Ramos (cell line): ENCODE measurements at regions not wholly inside any gene's neighbourhood (a gene's known extent, or its start where the extent isn't known, plus 50 kb on each side); places are given as distances from the start of the nearest gene placed in this dataset.

ENCODE experiments used
- in situ Hi-C: fragments of 300-500 bp; cut with MboI; formaldehyde crosslinking; loops from one replicate; pipeline ENCODE4 v1.14.3; 2022; ENCODE audit warnings: low sequenced_read_pairs; ENCODE audit not compliant: unreplicated experiment

DNA sequence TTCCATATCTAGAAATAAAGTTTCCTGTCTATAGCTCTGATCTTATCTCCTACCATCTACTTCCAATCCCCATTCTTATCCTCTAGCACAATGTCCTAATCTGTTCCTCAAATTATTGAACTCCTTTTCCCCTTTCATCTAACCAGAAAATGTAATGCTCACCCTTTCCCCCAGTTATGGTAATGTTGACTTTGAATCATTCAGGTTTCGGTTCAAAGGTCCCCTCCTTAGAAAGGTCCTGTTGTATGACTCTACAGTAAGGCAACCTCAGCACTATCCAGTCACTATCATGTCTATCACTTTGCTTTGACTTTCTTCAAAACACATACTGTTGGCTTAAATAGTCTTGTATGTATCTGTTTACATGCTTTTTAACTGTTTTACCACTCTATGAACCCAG lies 264.2 kb upstream of the PCDH15 start:
- in situ Hi-C loops, result no loop called here

DNA sequence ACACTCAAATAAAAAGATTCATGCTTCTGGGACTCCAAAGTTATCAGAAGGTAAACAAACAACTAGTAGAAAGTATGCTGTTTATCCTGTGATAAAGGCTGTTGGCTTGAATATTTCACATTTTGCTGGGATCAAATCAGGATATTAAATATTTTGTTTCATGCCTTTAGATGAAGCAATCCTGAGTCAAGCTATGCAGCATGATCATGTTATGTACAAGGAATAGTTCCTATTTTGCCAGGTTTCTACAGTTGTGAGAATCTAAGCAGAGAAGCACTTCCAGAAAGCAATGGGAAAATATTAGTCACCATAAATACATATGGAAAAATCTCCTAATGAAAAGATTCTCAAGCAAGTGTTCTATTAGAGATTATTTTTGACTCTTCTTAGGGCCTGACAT lies 262.8 kb upstream of the PCDH15 start:
- in situ Hi-C loops, result no loop called here

DNA sequence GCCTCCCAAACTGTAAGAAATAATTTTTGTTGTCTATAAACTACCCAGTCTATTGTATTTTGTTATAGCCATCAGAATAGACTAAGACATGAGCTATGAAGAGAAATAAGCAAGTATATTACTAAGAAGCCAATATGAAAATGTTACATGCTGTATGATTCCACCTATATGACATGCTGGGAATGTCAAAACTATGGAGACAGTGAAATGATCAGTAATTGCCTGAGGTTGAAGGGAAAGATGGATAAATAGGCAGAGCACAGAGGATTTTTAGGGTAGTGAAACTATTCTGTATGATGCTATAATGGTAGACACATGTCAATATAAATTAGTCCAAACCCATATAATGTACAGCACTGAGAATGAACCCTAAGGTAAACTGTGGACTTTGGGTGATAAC lies 261.3 kb upstream of the PCDH15 start:
- in situ Hi-C loops, result no loop called here

DNA sequence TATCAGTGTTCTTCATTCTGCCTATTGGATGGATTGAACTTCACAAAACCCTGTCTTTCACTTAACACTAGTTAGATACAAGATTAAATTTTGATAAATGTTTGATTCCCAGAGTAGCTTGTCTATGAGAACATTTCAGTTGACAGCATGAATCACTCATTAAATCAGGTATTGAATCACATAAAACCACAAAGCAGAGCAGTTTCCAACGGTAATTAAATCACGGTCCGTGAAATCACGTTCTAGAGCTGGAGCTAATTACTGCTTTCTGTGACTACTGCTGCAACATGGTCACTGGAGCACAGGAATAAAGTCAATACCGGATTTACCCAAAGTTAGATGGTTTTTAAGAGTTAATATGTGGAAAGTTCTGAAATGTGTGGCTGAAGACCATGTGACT lies 257.8 kb upstream of the PCDH15 start:
- in situ Hi-C loops, result no loop called here

DNA sequence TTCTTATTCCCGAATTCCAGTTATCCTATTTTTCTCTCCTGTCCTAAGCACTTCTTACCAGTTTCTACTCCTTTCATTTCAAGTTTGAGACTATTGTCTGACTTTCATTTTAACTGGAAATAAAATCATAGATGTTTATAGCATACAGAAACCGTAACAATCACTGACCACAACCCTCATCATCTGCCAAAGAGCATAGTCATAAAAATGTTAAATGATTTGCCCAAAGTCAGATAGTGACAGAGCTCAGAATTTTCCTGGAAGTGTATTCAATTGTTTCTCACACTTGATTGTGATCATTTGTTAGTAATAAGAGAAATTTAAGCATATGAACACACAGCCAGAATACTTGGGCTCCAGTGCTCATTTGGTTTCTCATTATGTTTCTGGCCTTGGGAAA lies 250.5 kb upstream of the PCDH15 start:
- in situ Hi-C loops, result no loop called here

DNA sequence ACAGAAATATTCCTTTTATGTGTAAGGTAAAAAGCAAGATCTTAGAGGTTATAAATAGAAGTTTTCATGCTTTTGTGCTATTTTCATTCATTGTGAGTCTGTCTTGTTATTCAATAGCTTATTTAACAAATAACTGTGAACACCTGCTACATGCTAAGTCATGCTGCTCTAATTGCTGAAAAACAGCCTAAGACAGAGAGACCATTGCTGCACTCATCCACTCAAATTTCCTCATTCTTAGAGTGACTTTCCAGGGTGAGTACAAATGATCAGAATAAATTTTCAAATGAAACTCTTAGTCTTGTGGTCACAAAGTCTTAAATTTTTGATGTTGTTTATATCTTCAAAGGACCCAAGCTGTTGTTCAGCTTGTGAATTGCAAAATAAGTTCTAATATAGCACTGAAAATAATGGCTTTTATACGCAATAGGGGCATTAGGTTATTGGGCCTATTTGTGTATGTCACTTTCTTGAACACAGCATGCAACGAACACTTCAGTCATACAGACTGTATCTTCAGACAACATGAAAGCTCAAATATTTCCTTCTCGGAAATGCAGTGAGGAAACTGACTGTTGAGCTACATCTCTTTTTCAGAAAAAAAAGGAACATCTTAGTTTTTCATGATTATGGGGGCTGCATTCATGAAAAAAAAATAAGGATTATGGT lies 247.9 kb upstream of the PCDH15 start:
- in situ Hi-C loops, result no loop called here

DNA sequence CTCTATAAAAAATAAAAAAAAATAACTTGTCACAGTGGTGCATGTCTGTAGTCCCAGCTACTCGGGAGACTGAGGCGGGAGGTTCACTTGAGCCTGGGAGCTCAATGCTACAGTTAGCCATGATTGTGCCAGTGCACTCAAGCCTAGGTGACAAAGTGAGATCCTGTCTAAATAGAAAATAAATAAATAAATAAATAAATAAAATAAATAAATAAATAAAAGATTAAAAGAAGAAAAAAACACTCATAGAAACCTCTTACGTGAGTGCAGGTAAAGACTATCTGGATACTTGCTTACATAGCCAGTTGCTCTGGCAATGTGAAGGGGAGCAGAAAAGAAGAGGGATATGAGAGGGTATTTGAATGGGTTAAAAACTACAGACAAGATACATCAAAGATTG lies 242.5 kb upstream of the PCDH15 start:
- in situ Hi-C loops, result no loop called here

DNA sequence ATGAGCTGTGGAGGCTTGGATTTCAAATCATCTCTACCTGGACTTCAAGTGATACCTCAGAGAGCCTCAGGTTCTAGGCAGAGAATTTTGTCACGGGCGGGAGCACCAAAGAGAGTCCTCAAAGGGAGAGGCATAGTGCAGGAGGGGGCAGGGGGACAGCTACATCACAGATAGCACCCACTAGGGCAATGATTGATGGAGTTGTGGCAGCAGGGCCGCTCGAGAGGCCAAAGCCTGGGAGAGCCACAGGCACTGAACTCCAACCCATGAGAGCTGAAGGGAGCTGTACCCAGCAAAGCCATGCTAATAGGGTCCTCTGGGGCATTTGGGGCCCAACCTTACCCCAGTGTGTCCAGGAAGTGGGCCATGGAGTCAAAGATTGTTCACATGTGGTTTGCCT lies 232.0 kb upstream of the PCDH15 start:
- in situ Hi-C loops, result no loop called here

DNA sequence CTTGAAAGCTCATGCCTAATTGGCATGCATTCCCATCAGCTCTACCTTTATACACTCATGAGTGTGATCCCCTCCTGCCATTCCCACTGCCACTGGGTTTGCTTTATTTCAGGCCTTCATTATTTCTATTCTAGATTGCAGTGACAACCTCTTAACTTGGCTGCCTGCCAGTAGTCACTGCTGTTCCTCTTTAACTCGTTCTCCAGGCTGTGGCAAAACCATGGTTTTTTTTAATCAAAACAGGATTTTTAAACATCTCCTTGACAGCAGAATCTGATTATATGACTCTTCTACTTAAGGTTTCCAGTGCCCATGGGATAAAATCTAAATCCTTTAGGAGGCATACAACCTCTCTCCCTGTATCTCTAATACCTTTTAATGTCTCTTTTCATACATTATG lies 223.7 kb upstream of the PCDH15 start:
- in situ Hi-C loops, result no loop called here

DNA sequence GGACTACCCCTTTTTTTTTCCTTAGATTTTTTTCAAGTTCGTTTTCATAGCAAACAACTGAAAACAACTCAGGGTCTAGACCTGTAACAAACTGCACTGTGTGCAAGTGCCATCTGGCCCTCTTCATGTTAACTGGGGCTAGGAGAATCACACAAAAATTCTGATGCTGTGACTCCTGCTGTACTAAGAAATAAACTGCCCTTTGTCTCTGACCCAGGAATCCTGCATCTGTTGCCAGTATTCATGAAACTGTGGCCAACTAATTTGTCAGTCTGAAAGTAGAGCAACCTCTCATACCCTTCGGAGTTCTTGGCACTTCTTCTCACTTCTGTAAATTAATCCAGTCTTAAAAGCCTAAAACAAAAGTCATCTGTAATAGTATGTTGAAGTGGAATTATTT lies 218.4 kb upstream of the PCDH15 start:
- in situ Hi-C loops, result no loop called here

DNA sequence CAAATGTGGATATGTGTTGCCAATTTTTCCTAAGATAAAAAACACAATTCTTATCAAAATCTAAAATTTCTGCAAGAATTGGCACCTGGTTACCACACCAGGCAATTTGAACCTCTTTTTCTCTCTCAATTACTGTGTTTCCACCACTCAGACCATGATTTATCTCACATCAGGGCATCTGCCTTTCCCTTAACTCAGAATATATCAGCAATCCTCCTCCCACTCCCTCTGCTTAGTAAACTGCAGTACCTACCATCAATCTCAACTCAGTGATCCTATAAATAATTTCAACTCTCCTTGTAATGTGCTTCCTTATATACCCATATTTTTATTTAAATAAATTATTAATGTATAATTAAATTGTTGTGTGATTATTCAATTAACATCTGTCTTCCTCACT lies 212.3 kb upstream of the PCDH15 start:
- in situ Hi-C loops, result no loop called here

DNA sequence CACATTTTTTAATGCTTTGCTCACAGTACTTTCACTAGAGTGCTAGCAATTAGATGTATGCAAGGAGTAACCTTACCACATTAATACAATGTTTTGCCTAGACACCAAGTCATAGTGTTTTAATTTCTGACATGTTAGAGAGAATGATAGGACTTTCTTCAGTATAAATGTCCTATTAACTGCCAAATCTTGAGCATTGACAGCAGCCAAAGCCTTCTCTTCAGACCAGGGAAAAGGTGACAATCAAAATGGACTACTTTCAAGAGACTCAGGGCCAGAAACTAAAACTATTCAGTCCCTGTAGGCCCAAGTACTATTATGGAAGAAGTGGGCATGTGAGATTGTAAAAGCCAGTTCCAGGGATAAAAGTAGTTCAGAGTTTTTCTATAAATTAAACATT lies 201.4 kb upstream of the PCDH15 start:
- in situ Hi-C loops, result no loop called here

DNA sequence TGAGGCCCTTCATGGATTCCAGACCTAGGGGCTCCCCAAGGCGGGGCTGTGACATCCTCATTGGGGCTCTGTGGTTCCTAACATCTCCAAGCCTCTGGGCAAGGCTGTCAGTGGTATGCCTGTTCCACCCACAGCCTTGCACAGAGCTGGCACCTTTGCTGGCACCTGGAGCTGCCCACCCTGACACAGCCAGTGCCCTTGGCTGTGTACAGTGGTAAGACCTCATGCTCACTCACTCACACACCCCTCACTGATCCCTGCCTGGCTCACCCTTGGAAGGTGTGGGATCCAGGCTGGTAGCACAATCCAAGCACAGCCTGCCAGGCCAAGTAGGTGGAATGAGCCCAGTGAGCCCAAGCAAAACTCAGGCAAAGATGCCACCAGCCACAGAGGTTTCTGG lies 200.4 kb upstream of the PCDH15 start:
- in situ Hi-C loops, result no loop called here

DNA sequence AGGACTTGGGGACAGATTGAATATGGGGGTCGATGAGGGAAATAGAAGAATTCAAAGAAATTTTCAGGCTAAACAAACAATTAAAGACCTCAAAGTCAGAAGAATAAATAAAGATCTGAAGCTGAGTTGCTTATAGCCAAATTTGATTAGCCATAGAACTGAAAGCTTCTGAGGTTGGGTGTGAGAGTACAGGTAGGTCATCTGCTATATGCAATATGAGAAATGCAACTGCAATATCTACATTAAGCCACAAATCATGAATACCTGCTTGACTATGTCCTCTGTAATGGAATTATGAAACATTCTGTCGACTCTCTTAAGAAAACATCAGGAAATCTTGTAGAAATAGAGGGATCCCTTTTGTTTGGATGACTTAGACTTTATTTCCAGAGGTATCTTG lies 192.1 kb upstream of the PCDH15 start:
- in situ Hi-C loops, result no loop called here

DNA sequence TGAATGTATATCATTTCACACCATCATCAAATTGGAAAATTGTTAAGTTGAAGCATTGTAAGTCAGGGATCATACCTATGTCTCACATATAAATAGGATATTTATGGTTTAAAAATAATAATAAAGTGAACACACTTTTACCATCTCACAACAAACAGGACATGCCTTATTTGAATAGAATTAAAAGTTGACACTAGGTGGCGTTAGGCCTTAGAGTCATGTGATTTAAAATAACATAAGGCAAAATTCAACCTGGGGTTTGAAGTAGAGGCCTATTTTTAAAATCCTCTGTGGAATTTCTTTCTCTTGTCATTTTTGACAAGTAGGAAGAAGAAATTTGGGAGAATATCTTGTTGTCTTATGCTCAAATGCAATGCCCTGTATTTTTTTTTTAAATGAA lies 184.7 kb upstream of the PCDH15 start:
- in situ Hi-C loops, result no loop called here

DNA sequence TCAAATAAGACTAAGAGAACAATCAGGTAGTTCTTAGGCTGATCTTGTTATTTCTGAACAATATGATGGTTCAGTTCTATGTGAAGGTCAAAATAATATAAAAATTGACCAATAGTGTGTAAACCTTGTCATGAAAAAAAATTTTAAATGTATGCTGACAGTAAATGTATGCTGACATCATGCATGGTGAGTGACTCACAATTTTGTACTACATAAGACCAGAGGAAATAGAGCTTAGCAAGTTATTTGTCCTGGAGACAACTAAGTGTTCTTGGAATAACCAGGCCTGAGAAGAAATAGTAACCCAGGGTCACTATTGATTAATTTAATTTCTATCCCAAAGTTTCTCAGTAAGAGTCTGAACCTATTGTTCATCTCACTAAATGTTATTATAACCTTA lies 182.2 kb upstream of the PCDH15 start:
- in situ Hi-C loops, result no loop called here

DNA sequence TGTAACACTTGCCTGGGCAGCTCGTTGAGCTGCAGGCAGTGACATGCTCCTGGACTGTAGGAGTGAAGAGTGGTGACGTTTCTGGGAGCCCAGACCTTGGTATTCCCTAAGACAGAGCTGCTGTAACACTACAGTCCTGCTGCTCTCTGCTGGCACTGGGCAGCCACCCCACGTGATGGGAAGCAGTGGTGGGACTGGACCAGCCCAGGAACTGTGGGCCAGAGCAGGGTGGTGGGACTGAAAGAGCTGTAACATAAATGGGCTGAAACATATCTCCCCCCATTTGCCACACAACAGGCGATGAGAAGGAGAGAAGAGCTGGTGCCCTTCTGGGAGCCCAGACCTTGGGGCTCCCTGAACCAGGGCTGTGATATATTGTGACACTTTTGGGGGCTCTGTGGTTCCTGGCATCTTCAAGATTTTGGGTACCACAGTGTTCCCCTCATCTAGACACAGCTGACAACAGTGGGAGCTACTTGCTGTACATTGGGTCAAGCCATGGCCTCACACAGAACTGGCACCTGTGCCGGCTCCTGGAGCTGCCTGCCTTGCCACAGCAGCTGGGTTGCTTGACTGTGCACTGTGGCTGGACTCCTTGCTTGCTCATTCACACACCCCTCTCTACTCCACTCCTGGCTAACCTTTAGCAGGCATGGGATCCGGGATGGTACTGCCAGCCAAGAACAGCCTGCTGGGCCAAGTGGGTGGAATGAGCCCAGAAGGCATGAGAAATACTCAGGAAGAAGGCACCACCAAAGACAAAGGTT lies 161.3 kb upstream of the PCDH15 start:
- in situ Hi-C loops, result no loop called here

DNA sequence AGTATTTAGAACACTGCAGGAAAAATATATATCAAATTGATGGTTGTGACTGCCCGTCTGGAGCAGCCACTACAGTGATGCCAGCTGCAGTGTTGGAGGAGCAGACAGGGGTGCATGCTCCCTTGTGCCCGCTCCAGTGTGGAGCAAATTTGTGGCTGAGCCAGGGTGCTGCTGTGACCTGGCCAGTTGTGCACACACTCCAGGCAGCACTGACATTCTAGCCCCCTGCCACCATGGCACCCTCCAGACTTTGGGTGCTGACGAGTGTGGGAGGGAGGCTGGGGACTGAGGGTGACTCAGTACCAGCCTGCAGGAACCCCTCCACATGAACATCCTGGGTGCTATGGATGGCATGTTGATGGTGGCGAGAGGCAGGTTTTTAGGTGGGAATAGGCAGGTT lies 160.0 kb upstream of the PCDH15 start:
- in situ Hi-C loops, result no loop called here

DNA sequence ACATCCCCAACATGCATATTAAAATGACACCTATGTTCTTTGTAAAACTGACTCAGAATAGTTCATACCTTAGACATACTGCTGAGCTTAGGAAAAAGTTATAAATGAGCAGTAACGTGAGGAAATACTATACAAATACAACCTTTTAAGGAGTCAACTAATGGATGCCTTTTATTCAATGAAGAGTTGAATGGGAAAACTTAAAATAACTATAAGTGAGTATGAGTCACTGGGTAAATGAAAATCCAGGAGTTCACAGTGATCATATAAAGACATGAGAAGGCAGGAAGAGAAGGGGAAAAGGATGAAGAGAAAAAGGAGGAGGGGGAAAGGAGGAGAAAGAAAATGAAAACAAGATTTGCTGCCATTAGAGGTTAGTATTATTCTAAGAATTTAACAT lies 157.8 kb upstream of the PCDH15 start:
- in situ Hi-C loops, result no loop called here

DNA sequence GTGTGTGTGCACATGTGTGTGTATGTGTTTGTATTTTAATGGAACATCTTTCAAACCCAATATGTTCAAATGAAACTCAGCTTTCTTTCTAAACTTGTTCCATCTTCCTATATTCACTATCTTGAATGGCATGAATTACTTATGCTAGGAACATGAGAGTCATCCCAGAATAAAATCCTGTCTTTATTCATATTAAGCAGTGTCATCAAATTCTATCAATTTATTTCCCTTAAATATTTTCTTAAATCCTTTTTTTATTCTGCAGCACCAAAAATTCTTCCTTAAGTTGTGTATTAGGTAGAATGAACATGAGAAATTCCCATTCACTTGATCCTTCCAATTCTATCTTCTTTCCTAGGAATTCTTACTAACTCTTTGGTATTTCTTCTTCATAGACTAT lies 146.6 kb upstream of the PCDH15 start:
- in situ Hi-C loops, result no loop called here

DNA sequence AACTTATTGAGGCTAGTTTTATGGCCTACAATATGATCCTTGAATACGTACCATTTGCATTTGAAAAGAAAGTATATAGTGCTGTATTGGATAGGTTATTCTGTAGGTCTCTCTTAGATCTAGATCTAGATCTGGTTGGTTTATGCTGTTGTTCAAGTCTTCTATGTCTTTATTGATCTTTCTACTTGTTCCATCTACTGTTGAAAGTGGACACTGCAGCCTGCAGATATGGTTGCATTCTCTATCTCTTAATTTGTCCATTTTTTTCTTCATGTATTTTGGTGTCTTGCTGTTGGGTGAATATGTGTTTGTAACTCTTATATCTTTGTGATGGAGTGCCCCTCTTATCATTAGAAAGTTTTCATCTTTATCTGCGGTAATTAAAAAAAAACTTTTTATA lies 139.4 kb upstream of the PCDH15 start:
- in situ Hi-C loops, result no loop called here

DNA sequence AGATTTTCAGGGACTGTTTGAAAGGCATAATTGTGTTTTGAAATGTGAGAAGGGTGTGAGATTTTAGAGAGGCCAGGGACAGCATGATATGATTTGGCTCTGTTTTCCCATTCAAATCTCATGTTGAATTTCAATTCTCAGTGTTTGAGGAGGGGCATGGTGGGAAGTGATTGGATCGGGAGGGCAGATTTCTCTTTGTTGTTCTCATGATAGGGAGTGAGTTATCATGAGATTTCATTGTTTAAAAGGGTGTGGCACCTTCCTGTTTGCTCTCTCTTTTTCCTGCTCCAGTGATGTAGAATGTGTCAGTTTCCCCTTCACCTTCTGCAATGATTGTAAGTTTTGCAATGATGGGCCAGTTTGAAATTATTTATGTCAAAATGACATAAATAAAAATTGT lies 113.0 kb upstream of the PCDH15 start:
- in situ Hi-C loops, result no loop called here
